Spinal cord (tissue), 10 donors: ENCODE measurements at regions not wholly inside any gene's neighbourhood (a gene's known extent, or its start where the extent isn't known, plus 50 kb on each side); places are given as distances from the start of the nearest gene placed in this dataset. TPM values are rescaled to one million over a fixed set of nuclear protein-coding genes. Genes with fewer than 3 reads are reported as not detected.
A peak's percentile ranks its signal among the peaks of the same experiment; 100 is the strongest.

Experiments used
- DNase-seq, 6 donors: peaks; one replicate each; pipeline versions ENCODE4 v3.0.0 to v3.0.0-alpha.2; 2013 to 2015; ENCODE audit warnings: low spot score in 6 of 6, low read depth in 4 of 6
- H3K27ac ChIP-seq: one replicate; pipeline ENCODE4 v1.5.1; 2013; ENCODE audit warnings: low read depth, low read length, control low read depth
- H3K27me3 ChIP-seq: one replicate; pipeline ENCODE4 v1.6.1; 2013; ENCODE audit warnings: low read length; ENCODE audit not compliant: control insufficient read depth, insufficient read depth
- H3K36me3 ChIP-seq: one replicate; pipeline ENCODE4 v1.6.1; 2013; ENCODE audit warnings: low read length; ENCODE audit not compliant: control insufficient read depth, insufficient read depth
- H3K4me1 ChIP-seq: one replicate; pipeline ENCODE4 v1.6.1; 2013; ENCODE audit warnings: low read length; ENCODE audit not compliant: control insufficient read depth, insufficient read depth
- H3K4me3 ChIP-seq: one replicate; pipeline ENCODE4 v1.5.1; 2013; ENCODE audit warnings: low read depth, low read length, control low read depth
- H3K9me3 ChIP-seq: one replicate; pipeline ENCODE4 v1.6.1; 2013; ENCODE audit warnings: low read length; ENCODE audit not compliant: control insufficient read depth, insufficient read depth
- WGBS: methylation state at CpG from one replicate; pipeline ENCODE4 v1.1.5; 2013; ENCODE audit warnings: missing lambda C conversion rate; ENCODE audit not compliant: insufficient coverage; 5-methylcytosine and 5-hydroxymethylcytosine counted together
- small RNA-seq: library from RNA; depleted of rRNA; stranded (forward); fragments of <200 nt; gene quantifications from one replicate; pipeline ENCODE3, GENCODE V24; 2014; ENCODE audit warnings: low replicate concordance
- donor health status: healthy.

DNA sequence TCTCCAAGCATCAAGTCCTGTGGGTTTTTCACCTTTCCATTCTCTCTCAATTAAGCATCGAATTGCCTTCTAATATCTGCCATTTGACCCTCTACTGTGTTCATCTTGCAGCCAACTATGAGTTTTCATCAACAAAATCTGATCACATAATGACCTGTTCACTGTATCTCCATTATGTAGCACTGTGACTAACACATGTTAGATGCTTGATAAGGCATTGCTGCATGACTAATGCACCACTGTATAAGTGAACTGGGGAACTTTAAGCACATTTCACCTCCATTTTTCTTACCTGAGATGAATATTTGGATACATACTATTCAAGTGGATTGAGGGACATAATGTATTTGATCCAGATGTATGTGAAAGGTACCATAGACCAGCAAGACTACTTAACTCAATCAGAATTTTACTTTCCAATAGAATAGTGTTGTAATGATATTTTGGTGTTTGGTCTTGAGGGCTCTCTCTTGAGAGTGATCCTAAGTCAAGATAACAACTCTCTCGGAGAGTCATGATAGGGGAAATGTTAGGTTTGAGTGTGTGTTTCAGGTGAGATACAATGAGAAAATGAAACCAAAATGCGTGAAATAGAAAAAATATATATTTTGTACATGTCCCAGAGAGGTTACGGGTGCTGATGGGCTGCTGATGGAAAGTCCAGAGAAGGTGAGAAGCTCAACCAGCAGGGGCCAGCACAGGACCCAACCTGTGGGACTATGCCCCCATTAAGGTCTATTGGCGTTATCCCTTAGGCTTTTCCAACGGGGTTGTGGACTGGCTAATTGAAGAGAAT is 60.2 kb upstream of the HS3ST1 start:
- Histone ChIP-seq H3K27me3 (no peaks in the 10 kb centered on the region), H3K9me3 (no peaks in the 10 kb centered on the region), H3K4me1 (no peaks in the 10 kb centered on the region), H3K27ac (no peak overlapping the region), H3K36me3 (no peaks in the 10 kb centered on the region), H3K4me3 (no peak overlapping the region)
- 81% methylated on average over 6 of the region's 6 CpGs for WGBS
- DNase-seq, result no peak

DNA sequence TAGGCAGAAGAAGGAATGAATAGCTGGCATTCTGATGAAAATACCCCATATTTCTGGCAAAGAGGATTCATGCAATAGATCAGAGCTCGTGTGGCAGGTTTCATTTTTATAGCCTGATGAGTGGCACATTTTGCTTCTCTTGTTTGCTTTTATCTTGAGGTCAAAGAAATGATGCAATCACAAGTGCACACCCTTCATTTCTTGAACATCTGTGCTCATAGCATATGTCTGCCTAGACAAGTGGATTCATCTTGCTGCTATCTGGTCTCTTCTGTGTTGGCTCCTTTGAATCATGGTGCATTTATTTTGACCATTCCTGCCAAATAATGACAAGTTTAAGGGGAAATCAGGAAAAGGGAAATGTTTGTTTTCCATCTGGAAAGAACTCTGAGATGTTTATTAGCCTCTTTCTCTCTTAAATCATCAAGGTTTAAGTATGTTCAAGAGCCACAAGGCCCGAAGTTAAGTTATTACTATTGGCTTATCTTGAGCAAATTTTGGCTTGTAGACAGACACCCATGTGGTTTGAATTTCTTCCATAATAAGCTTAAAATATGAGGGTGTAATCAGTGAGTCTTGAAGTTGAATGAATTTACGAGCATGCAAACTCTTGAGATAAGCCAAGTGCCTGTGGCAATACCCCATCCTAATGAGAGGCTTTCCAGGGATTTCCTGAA is 59.3 kb upstream of the HS3ST1 start:
- no CpG with 5 or more reads among the region's 3 CpGs for WGBS
- no peak overlapping the region for H3K27ac ChIP-seq
- no peaks in the 10 kb centered on the region for H3K9me3 ChIP-seq
- H3K36me3 ChIP-seq, result no peaks in the 10 kb centered on the region
- H3K27me3 ChIP-seq, result no peaks in the 10 kb centered on the region
- no peak overlapping the region for H3K4me3 ChIP-seq
- H3K4me1 ChIP-seq, result no peaks in the 10 kb centered on the region
- no peak for DNase-seq

DNA sequence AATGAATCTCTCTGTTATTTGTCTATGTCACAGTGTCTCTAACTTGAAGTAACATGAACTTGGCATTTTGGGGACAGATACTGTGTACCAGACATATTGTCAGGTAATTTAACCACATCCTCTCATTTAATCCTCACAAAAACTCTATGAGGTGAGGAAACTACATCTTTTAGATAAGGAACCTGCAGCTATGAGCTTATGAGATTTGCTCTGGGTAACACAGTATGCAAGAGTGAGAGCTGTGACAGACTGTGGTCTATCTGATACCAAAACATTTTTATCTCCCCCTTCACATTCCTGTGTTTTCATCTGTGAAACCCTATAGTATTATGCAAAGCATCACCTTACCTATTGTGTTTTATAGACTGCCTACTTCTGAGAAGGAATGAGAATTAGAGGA is 58.4 kb upstream of the HS3ST1 start:
- H3K4me1 ChIP-seq, result no peaks in the 10 kb centered on the region
- H3K27me3 ChIP-seq, result no peaks in the 10 kb centered on the region
- H3K9me3 ChIP-seq, result no peaks in the 10 kb centered on the region
- H3K36me3 ChIP-seq, result no peaks in the 10 kb centered on the region
- no peak for DNase-seq
- no peak overlapping the region for H3K4me3 ChIP-seq
- no peak overlapping the region for H3K27ac ChIP-seq

DNA sequence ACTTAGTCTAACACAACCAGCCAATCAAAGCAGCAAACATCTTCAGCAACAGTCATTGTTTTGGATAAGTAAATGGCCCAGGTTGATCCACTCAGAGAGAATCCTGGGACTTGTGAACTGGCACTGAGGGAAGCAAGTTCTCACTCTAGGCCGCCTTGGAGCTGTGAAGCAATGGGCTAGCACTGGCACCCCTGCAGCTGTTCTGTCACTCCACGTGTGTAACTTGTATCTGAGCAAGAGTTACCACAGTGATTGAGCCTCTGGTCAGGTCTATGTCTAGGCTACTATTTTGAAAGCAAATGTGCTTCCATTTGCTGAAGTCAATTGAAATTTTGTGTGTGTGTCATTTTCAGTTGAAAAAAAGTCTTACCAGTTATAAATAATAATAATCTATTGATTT is 57.2 kb upstream of the HS3ST1 start:
- Histone ChIP-seq H3K36me3 (no peaks in the 10 kb centered on the region), H3K27ac (no peak overlapping the region), H3K4me3 (no peak overlapping the region), H3K27me3 (no peaks in the 10 kb centered on the region), H3K9me3 (no peaks in the 10 kb centered on the region), H3K4me1 (no peaks in the 10 kb centered on the region)
- DNase-seq, result no peak
- WGBS, result 83% methylated on average over 2 of the region's 2 CpGs

DNA sequence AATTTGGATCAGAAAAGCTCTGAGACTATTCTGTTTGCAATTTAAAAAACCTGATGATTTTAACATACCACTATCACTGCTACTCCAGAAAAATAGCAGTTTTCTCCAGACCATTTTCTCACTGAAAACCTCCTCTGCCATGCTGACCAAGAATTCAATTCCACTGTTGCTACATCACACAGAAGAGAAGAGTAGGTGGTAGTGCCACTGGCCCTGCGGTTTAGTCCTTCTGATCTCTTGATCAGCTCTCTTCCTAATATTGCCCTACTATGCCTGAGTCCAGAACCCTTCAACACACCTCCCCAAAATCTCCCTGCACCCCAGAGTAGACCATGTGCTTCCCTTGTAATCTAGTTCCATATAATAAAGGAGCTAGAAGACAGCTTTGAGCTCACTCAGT is 55.8 kb upstream of the HS3ST1 start:
- H3K4me3 ChIP-seq, result no peak overlapping the region
- no peaks in the 10 kb centered on the region for H3K27me3 ChIP-seq
- no peak for DNase-seq
- H3K27ac ChIP-seq, result no peak overlapping the region
- no peaks in the 10 kb centered on the region for H3K9me3 ChIP-seq
- H3K36me3 ChIP-seq, result no peaks in the 10 kb centered on the region
- no peaks in the 10 kb centered on the region for H3K4me1 ChIP-seq
- WGBS, result no CpG with 5 or more reads among the region's 1 CpG

DNA sequence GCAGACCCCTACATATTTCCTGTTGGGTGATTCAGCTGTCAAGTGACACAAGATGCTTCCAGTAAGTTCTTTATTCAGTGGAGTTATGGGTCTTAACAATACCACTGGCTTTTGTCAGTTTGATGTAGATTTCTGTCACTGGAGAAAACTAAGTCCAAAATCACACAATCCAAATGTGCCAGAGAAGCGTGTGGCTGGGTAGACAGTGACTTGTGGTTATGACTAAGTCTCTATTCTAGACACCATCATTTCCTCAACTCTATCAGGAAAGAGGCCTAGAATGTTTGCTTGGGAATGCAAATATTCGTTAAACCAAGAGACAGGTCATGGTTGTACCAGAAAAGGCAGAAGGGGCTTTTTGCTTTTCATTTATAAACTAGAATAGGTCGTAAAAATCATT is 54.4 kb upstream of the HS3ST1 start:
- no peak overlapping the region for H3K4me3 ChIP-seq
- H3K27me3 ChIP-seq, result no peaks in the 10 kb centered on the region
- no CpG with 5 or more reads among the region's 3 CpGs for WGBS
- no peak for DNase-seq
- H3K27ac ChIP-seq, result no peak overlapping the region
- no peaks in the 10 kb centered on the region for H3K36me3 ChIP-seq
- H3K9me3 ChIP-seq, result no peaks in the 10 kb centered on the region
- no peaks in the 10 kb centered on the region for H3K4me1 ChIP-seq

DNA sequence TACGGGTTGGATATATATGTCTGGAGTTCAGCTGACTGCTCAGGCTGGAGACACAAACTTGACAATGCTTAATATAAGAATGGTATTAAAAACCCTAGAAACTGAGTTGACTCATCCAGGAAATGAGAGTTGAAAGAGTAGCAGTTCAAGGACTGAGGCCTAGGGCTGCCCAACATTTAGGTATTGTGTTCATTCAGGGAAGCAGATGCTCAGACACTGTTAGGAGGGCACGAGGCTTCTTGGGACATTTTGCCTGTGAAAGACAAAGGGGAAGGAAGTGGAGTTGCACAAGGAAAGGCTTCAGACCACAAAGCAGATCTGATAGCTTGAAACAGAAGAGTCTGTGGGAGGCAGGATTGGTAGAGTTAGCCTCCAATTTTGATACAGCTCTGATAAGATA is 52.0 kb upstream of the HS3ST1 start:
- no peak overlapping the region for H3K27ac ChIP-seq
- DNase-seq, result peak in 1 of 6 donors; percentile 16
- WGBS, result 77% methylated on average over 2 of the region's 2 CpGs

More for the DNA sequence above, 52.0 kb upstream of the HS3ST1 start:
- Histone ChIP-seq H3K36me3 (no peaks in the 10 kb centered on the region), H3K4me1 (no peaks in the 10 kb centered on the region), H3K27me3 (no peaks in the 10 kb centered on the region), H3K9me3 (no peaks in the 10 kb centered on the region), H3K4me3 (no peak overlapping the region)

Small RNAs in the stretch of these regions (small RNA-seq; reads per million reads assigned to genes)
- gene RF00026 (not detected), gene RNU6-578P (not detected)
